ENCODE measurements at regions not wholly inside any gene's neighbourhood (a gene's known extent, or its start where the extent isn't known, plus 50 kb on each side); places are given as distances from the start of the nearest gene placed in this dataset.

DNA sequence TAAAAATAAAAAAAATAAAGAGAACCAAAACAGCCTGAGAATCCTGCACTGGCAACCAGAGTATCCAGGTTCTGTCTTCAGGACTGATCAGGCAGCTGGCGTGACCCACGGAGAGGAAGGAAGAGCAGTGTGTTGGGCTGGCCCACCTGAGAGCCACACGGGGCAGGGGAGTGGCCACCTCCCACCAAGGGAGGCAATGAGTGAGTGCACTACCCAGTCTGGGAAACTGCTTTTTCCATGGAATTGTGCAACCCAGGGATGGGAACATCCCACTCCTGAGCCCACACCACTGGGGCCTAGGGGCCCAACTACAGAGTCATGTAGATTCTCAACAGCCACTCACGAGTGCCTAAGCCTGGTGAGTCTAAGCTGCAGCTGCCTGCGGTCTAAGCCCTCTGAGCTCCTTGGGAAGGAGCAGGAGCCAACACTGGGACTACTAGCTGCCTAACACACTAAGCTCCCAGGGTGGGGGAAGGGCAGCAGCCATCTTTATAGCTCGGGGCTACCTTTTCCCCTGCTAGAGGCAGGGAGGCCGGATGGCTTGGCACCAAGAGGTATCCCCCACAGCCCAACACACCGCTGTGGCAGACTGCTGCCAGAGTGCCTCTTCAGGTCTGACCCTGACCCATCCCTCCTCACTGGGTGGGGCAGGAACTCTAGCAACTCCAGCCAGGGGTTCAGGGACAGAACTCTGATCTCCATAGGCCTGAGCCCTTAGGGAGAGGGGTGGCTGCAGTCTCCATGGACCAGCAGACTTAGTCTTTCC is 610.9 kb downstream of the RERGL start:
- TF ChIP-seq CTCF (IDR thresholded peaks at IDR 0.05 in 4 of 5, conservative IDR thresholded peaks at IDR 0.05 in 1 of 5) = no peak
- TF ChIP-seq POLR2A (IDR thresholded peaks at IDR 0.05) = no peak
